Fibroblast of villous mesenchyme (primary cell): ENCODE measurements at regions not wholly inside any gene's neighbourhood (a gene's known extent, or its start where the extent isn't known, plus 50 kb on each side); places are given as distances from the start of the nearest gene placed in this dataset.

Experiments
- DNase-seq: peaks from one replicate; pipeline ENCODE4 v3.0.0-alpha.2; 2010; ENCODE audit warnings: low read depth
- H3K4me3 ChIP-seq: 2 replicates; pipeline ENCODE4 v1.5.1; 2011; ENCODE audit warnings: low read depth, mild to moderate bottlenecking, low read length
- TF ChIP-seq, protein P1 (sequence below): IDR thresholded peaks from 2 replicates; pipeline ENCODE4 v1.5.1; 2012; ENCODE audit warnings: low read depth, mild to moderate bottlenecking, low read length; ENCODE audit not compliant: insufficient read depth

DNA sequence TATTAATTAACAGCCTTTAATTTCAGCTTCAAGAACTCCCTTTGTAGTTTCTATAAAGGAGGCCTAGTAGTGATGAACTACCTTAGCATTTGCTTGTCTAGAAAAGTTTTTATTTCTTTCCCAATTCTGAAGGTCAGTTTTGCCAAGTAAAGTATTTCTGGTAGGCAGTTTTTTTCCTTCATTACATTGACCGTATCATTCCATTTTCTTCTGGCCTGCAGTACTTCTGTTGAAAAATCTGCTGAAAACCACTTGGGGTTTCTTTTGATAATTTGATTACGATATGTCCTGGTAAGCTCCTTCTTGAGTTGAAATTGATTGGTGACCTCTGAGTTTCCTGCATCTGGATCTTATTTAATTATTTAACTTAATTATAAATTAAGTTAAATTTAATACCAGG lies 691.8 kb downstream of the TSN start:
- no peak for DNase-seq
- TF ChIP-seq, protein P1, sequence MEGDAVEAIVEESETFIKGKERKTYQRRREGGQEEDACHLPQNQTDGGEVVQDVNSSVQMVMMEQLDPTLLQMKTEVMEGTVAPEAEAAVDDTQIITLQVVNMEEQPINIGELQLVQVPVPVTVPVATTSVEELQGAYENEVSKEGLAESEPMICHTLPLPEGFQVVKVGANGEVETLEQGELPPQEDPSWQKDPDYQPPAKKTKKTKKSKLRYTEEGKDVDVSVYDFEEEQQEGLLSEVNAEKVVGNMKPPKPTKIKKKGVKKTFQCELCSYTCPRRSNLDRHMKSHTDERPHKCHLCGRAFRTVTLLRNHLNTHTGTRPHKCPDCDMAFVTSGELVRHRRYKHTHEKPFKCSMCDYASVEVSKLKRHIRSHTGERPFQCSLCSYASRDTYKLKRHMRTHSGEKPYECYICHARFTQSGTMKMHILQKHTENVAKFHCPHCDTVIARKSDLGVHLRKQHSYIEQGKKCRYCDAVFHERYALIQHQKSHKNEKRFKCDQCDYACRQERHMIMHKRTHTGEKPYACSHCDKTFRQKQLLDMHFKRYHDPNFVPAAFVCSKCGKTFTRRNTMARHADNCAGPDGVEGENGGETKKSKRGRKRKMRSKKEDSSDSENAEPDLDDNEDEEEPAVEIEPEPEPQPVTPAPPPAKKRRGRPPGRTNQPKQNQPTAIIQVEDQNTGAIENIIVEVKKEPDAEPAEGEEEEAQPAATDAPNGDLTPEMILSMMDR: no peak
- H3K4me3 ChIP-seq: no peak overlapping the region

DNA sequence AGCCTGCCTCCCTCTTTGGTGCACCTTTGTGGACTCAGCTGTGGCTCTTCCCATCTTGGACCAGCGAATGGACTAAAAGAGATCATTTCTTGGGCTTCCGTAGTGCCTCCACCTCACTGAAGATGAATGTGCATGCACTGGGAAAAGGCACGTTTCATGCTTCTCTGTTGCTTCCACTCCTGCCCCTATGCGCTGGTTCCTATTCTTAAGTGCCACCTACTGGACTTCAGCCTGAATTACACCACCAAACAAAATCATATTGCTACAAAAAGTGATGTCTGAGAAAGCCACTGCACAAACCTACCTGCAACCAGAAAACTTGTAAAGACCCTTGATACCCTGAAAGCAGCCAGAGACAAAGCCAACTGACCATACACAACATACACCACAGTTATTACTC lies 695.6 kb downstream of the TSN start:
- DNase-seq: peak; percentile 23
- TF ChIP-seq, protein P1: peak; percentile 59
- H3K4me3 ChIP-seq: no peak overlapping the region

DNA sequence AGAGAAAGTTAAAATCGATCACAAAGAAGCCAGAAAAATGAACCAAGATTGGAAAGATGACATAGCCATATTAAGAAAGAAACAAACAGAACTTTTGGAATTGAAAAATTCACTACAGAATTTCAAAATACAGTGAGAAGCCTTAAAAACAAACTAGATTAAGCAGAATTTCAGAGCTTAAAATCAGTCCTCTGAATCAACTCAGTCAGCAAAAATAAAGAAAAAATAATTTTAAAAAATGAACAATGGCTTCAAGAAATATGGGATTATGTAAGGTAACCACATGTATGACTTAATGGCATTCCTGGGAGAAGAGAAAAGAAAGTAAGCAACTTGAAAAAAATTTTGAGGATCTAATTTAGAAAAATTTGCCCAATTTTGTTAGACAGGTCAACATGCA lies 696.2 kb downstream of the TSN start:
- TF ChIP-seq, protein P1: no peak

DNA sequence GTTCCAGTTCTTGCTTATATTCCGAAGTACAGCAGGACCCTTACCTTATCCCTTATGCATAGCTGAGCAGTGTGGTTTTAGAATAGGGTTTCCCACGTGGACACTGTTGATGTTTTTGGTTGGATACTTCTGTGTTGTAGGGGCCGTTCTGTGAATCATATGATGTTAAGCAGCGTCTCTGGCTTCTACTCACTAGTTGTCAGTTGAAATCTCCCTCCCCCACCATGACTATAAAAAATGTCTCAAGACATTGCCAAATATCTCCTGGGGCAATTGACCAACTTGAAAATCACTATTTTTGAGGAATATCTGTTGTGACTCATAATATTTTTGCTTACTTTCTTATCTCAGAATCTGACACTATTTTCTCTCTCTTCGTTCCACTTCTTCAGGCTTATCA lies 713.7 kb downstream of the TSN start:
- no peak overlapping the region for H3K4me3 ChIP-seq
- TF ChIP-seq, protein P1: no peak
- DNase-seq: peak; percentile 3

More for the DNA sequence above, 696.2 kb downstream of the TSN start:
- no peak for DNase-seq
- H3K4me3 ChIP-seq: no peak overlapping the region

DNA sequence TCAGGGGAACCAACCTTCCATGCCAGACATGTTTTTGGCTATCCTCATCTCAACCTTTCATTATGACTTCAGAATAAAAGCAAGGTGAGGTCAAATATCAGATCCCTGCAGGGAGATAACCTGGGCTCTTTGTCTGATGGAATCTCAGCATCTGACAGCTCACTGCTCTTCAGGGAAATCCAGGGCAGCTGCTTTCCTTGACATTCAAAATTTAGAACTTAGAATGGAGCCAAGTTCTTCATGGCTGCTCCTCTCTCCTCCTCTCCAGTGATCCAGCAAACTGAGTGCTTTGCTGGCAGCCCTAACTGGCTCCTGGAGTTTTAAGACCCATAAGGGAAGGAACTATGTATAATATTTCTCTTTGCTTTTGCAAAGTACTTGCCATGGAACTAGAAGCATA lies 716.3 kb downstream of the TSN start:
- DNase-seq: no peak
- H3K4me3 ChIP-seq: no peak overlapping the region
- TF ChIP-seq, protein P1: no peak

DNA sequence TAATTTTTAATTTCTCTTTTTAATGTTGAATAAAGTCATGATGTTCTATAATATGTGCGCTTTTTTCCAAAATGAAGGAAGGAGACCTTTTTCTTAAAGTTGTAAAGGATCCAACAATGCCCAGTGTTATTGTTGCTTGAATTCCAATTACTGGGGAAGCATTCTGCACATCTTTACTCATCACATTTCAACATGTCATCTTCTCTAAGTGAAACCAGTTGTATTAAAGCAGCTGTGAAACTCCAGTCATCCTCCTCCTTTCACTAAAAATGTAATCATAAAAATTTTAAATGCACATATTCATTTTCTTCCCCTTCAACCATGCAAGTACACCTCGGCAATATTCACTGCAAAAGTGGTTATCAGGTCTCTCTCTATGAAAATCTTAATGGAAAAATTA lies 722.7 kb downstream of the TSN start:
- DNase-seq: no peak
- H3K4me3 ChIP-seq: no peak overlapping the region
- TF ChIP-seq, protein P1: no peak

DNA sequence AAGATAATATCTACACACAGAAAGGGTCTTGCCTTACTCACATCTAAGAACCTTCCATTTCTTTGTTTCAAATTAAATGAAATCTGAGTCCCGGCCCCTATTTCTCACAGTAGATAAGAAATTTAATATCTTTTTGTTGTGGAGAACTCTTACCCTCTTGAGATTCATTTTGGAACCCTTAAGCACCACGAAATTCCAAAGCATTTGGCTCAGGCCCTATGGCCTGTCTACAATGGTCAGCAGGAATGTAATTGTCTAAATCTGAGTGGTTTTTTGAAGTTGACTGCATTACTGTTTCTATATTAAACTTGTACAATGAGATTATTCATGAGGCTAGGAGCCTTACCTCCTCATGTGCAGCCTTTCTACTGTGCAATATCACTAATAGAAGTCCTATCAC lies 723.3 kb downstream of the TSN start:
- no peak for DNase-seq
- no peak overlapping the region for H3K4me3 ChIP-seq

More for the DNA sequence above, 723.3 kb downstream of the TSN start:
- TF ChIP-seq, protein P1: no peak
